ENCODE measurements at regions not wholly inside any gene's neighbourhood (a gene's known extent, or its start where the extent isn't known, plus 50 kb on each side); places are given as distances from the start of the nearest gene placed in this dataset.

GRCh38 chr20:42005211-42005610, 387.0 kb upstream of the CHD6 start:
- no peaks in the 10 kb centered on the region for H3K4me1 Mint-ChIP-seq (ENCODE audit: low read depth, unreplicated experiment)
- H3K27ac Mint-ChIP-seq (ENCODE audit: unreplicated experiment) = no peak overlapping the region
- H3K36me3 Mint-ChIP-seq (ENCODE audit: insufficient read depth, unreplicated experiment) = no peaks in the 10 kb centered on the region
- intact Hi-C loops (cut with micrococcal nuclease; ENCODE audit: unreplicated experiment) = no loop called here
- DNase-seq = no peak
- peaks cover 3% of the 10 kb centered on the region for H3K9me3 Mint-ChIP-seq (ENCODE audit: low read depth, unreplicated experiment)
- CTCF ChIA-PET = no interaction called here
- TF ChIP-seq CTCF (IDR thresholded peaks at IDR 0.05; ENCODE audit: unreplicated experiment) = no peak
- H3K4me3 Mint-ChIP-seq (ENCODE audit: low read depth, unreplicated experiment) = no peak overlapping the region
- H3K27me3 Mint-ChIP-seq (ENCODE audit: unreplicated experiment) = no peaks in the 10 kb centered on the region
- BruUV-seq (replicated peaks) = no TSS peak

GRCh38 chr20:42003380-42003779, 385.2 kb upstream of the CHD6 start:
- TF ChIP-seq CTCF (IDR thresholded peaks at IDR 0.05; ENCODE audit: unreplicated experiment) = no peak
- no peak overlapping the region for H3K4me3 Mint-ChIP-seq (ENCODE audit: low read depth, unreplicated experiment)
- BruUV-seq (replicated peaks) = no TSS peak
- no peak for DNase-seq
- H3K4me1 Mint-ChIP-seq (ENCODE audit: low read depth, unreplicated experiment) = no peaks in the 10 kb centered on the region
- CTCF ChIA-PET = interaction anchor here (0.7 kb wide), 1 partner anchor 105 kb away, joined by 4 read pairs; no protein-coding TSS in a partner anchor
- no peaks in the 10 kb centered on the region for H3K36me3 Mint-ChIP-seq (ENCODE audit: insufficient read depth, unreplicated experiment)
- H3K27me3 Mint-ChIP-seq (ENCODE audit: unreplicated experiment) = no peaks in the 10 kb centered on the region
- intact Hi-C loops (cut with micrococcal nuclease; ENCODE audit: unreplicated experiment) = no loop called here
- no peak overlapping the region for H3K27ac Mint-ChIP-seq (ENCODE audit: unreplicated experiment)
- peaks cover 8% of the 10 kb centered on the region for H3K9me3 Mint-ChIP-seq (ENCODE audit: low read depth, unreplicated experiment)

GRCh38 chr20:41998539-41999341, 380.6 kb upstream of the CHD6 start:
- Mint-ChIP-seq H3K4me3 (ENCODE audit: low read depth, unreplicated experiment) (no peak overlapping the region), H3K36me3 (ENCODE audit: insufficient read depth, unreplicated experiment) (no peaks in the 10 kb centered on the region), H3K4me1 (ENCODE audit: low read depth, unreplicated experiment) (no peaks in the 10 kb centered on the region), H3K27ac (ENCODE audit: unreplicated experiment) (no peak overlapping the region), H3K9me3 (ENCODE audit: low read depth, unreplicated experiment) (peaks cover 18% of the 10 kb centered on the region), H3K27me3 (ENCODE audit: unreplicated experiment) (no peaks in the 10 kb centered on the region)
- DNase-seq = no peak
- intact Hi-C loops (cut with micrococcal nuclease; ENCODE audit: unreplicated experiment) = no loop called here
- CTCF ChIA-PET = interaction anchor here (0.6 kb wide), 1 partner anchor 13 kb away, joined by 4 read pairs; no protein-coding TSS in a partner anchor
- BruUV-seq (replicated peaks) = no TSS peak
- no peak for TF ChIP-seq CTCF (IDR thresholded peaks at IDR 0.05; ENCODE audit: unreplicated experiment)

- Mint-ChIP-seq H3K36me3 (ENCODE audit: insufficient read depth, unreplicated experiment) (no peaks in the 10 kb centered on the region), H3K9me3 (ENCODE audit: low read depth, unreplicated experiment) (peaks cover 18% of the 10 kb centered on the region), H3K27me3 (ENCODE audit: unreplicated experiment) (no peaks in the 10 kb centered on the region), H3K4me3 (ENCODE audit: low read depth, unreplicated experiment) (no peak overlapping the region), H3K27ac (ENCODE audit: unreplicated experiment) (no peak overlapping the region), H3K4me1 (ENCODE audit: low read depth, unreplicated experiment) (no peaks in the 10 kb centered on the region)
- intact Hi-C loops (cut with micrococcal nuclease; ENCODE audit: unreplicated experiment) = no loop called here
- no peak for DNase-seq
- no peak for TF ChIP-seq CTCF (IDR thresholded peaks at IDR 0.05; ENCODE audit: unreplicated experiment)
- CTCF ChIA-PET = interaction anchor here (0.6 kb wide), 1 partner anchor 104 kb away, joined by 3 read pairs; no protein-coding TSS in a partner anchor
- BruUV-seq (replicated peaks) = no TSS peak
Observed at GRCh38 chr20:41996951-41997350, 378.8 kb upstream of the CHD6 start.

Measured in Calu3 (cell line).